HUES64 (cell line): ENCODE measurements at regions not wholly inside any gene's neighbourhood (a gene's known extent, or its start where the extent isn't known, plus 50 kb on each side); places are given as distances from the start of the nearest gene placed in this dataset.

Experiments used
- H3K27ac ChIP-seq: 2 replicates; pipeline ENCODE4 v1.7.0; 2013; ENCODE audit warnings: low read depth, low read length, inconsistent platforms
- H3K27me3 ChIP-seq: 2 replicates; pipeline ENCODE4 v1.6.1; 2013; ENCODE audit warnings: mild to moderate bottlenecking, low read length; ENCODE audit not compliant: insufficient read depth
- H3K36me3 ChIP-seq: 2 replicates; pipeline ENCODE4 v1.6.1; 2013; ENCODE audit warnings: mild to moderate bottlenecking, low read length; ENCODE audit not compliant: insufficient read depth
- H3K4me1 ChIP-seq: 2 replicates; pipeline ENCODE4 v1.6.1; 2013; ENCODE audit warnings: mild to moderate bottlenecking, low read length, moderate library complexity; ENCODE audit not compliant: insufficient read depth
- H3K4me3 ChIP-seq: 2 replicates; pipeline ENCODE4 v1.5.1; 2013; ENCODE audit warnings: mild to moderate bottlenecking, low read length, moderate library complexity
- H3K9ac ChIP-seq: 2 replicates; pipeline ENCODE4 v1.6.1; 2013; ENCODE audit warnings: mild to moderate bottlenecking, low read depth, low read length
- H3K9me3 ChIP-seq: 2 replicates; pipeline ENCODE4 v1.6.1; 2013; ENCODE audit warnings: low read depth, low read length; ENCODE audit not compliant: insufficient read depth
- WGBS: fragments of 150-250, 120-280 bp; methylation state at CpG from one replicate; pipeline ENCODE4 v1.1.7; 2013; ENCODE audit warnings: missing lambda C conversion rate; 5-methylcytosine and 5-hydroxymethylcytosine counted together

- 83% methylated on average over 6 of the region's 6 CpGs for WGBS
- Histone ChIP-seq H3K4me3 (no peak overlapping the region), H3K36me3 (no peaks in the 10 kb centered on the region), H3K27ac (no peak overlapping the region), H3K9me3 (peaks cover 10% of the 10 kb centered on the region), H3K9ac (no peak overlapping the region), H3K4me1 (no peaks in the 10 kb centered on the region), H3K27me3 (no peaks in the 10 kb centered on the region)
Observed at GRCh38 chr5:133853646-133854365, 114.6 kb downstream of the C5orf15 start.

GRCh38 chr5:133851521-133851920, 116.9 kb downstream of the C5orf15 start:
- no peaks in the 10 kb centered on the region for H3K36me3 ChIP-seq
- H3K9me3 ChIP-seq: peaks cover 4% of the 10 kb centered on the region
- H3K27ac ChIP-seq: no peak overlapping the region
- no peak overlapping the region for H3K4me3 ChIP-seq
- H3K27me3 ChIP-seq: no peaks in the 10 kb centered on the region
- WGBS: 94% methylated on average over 2 of the region's 2 CpGs
- no peaks in the 10 kb centered on the region for H3K4me1 ChIP-seq
- H3K9ac ChIP-seq: no peak overlapping the region

GRCh38 chr5:133850811-133851210, 117.6 kb downstream of the C5orf15 start:
- Histone ChIP-seq H3K36me3 (no peaks in the 10 kb centered on the region), H3K9ac (no peak overlapping the region), H3K27ac (no peak overlapping the region), H3K9me3 (no peaks in the 10 kb centered on the region), H3K4me1 (no peaks in the 10 kb centered on the region), H3K27me3 (no peaks in the 10 kb centered on the region), H3K4me3 (no peak overlapping the region)
- 94% methylated on average over 4 of the region's 5 CpGs for WGBS

GRCh38 chr5:133849116-133849515, 119.3 kb downstream of the C5orf15 start:
- no peak overlapping the region for H3K4me3 ChIP-seq
- no peaks in the 10 kb centered on the region for H3K9me3 ChIP-seq
- H3K9ac ChIP-seq: no peak overlapping the region
- H3K36me3 ChIP-seq: no peaks in the 10 kb centered on the region
- H3K27me3 ChIP-seq: no peaks in the 10 kb centered on the region
- H3K27ac ChIP-seq: no peak overlapping the region
- H3K4me1 ChIP-seq: no peaks in the 10 kb centered on the region
- 83% methylated on average over 8 of the region's 8 CpGs for WGBS

DNA sequence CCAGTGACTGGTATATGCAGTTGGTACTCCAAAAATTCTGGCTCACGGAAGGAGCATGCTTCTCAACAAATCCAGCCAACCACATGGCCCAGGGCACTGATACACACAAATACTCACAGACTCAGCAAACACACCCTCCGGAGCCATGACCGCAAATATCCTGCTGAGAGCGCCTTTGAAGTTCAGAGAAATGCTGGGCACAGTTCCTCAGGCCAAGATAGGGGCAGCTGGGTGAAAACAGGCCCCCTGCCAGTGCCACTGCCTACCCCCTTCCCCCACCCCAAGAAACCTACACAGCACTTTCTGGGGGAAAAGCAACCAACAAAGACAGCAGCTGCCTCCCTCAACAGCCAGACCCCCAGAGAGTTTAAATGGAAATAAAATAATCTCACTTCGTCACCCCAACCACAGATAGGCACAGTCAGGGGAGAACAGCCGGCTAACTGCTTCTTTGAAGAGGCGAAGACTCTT, 120.0 kb downstream of the C5orf15 start:
- no peaks in the 10 kb centered on the region for H3K36me3 ChIP-seq
- no peaks in the 10 kb centered on the region for H3K4me1 ChIP-seq
- no peaks in the 10 kb centered on the region for H3K27me3 ChIP-seq
- H3K4me3 ChIP-seq: no peak overlapping the region
- no peaks in the 10 kb centered on the region for H3K9me3 ChIP-seq
- no peak overlapping the region for H3K27ac ChIP-seq
- no peak overlapping the region for H3K9ac ChIP-seq
- 76% methylated on average over 6 of the region's 7 CpGs for WGBS

GRCh38 chr5:133847886-133848285, 120.5 kb downstream of the C5orf15 start:
- 95% methylated on average over 5 of the region's 5 CpGs for WGBS
- no peaks in the 10 kb centered on the region for H3K9me3 ChIP-seq
- no peaks in the 10 kb centered on the region for H3K27me3 ChIP-seq
- H3K4me1 ChIP-seq: no peaks in the 10 kb centered on the region
- H3K36me3 ChIP-seq: no peaks in the 10 kb centered on the region
- H3K4me3 ChIP-seq: no peak overlapping the region
- H3K27ac ChIP-seq: no peak overlapping the region
- no peak overlapping the region for H3K9ac ChIP-seq

DNA sequence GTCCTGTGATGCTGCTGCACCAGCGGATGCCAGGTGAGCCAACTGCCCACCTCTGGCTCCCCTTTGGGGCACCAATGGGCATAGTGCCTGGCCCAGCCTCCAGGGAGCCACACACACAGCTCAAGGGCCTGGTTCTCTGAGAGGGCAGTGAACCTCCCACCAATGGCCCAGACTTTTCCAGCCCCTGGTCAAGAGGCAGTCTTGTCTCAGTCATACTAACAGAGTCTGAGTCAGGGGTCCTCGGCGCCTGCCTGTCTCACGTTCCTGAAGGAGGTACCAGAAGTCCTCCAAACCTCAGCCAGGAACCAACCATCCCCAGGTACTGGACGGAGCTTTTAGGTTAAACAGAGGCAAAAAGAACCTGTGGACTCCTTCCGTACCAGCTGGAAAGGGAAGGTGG, 121.1 kb downstream of the C5orf15 start:
- 96% methylated on average over 6 of the region's 6 CpGs for WGBS

DNA sequence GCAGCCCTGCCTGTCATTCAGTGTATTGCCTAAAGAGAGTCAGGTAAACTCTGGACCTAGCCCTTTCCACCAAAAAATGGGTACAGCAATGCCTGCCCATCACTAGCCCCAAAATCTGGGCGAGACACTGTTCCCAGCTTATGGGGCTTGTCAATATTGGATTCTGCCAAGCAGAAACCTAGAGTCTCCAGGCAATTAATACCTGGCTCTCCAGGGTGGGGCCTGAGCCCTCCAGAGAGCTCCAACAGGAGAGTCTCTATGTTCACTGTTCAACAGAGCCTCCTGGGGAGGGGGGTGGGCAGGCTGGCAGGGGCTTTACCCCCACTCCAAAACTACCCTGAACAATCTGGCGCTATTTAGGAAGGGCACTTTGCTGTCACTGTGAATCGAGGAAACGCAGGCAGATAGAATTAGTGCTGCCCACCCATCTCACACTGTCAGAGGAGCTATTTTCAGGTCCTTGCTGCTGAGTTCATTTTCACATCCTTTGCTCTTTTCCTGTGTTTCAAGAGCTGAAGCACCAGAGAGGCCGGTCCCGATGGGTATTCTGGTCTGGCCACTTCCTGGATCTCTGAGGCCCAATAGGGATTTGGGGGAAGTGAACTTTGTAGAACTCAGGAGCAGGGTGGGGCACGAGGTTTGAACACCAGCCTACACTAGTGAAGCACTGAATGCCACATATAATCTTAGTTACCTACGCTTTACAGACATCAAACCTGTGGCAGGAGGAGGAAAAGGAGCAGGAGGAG, 121.8 kb downstream of the C5orf15 start:
- Histone ChIP-seq H3K36me3 (no peaks in the 10 kb centered on the region), H3K9ac (no peak overlapping the region), H3K4me1 (no peaks in the 10 kb centered on the region), H3K27me3 (no peaks in the 10 kb centered on the region), H3K27ac (no peak overlapping the region), H3K4me3 (no peak overlapping the region), H3K9me3 (no peaks in the 10 kb centered on the region)
- WGBS: 90% methylated on average over 8 of the region's 8 CpGs

More for the DNA sequence above, 121.1 kb downstream of the C5orf15 start:
- H3K9ac ChIP-seq: no peak overlapping the region
- no peaks in the 10 kb centered on the region for H3K4me1 ChIP-seq
- H3K27ac ChIP-seq: no peak overlapping the region
- no peaks in the 10 kb centered on the region for H3K9me3 ChIP-seq
- no peaks in the 10 kb centered on the region for H3K36me3 ChIP-seq
- H3K27me3 ChIP-seq: no peaks in the 10 kb centered on the region
- H3K4me3 ChIP-seq: no peak overlapping the region

- H3K4me3 ChIP-seq: no peak overlapping the region
- no peak overlapping the region for H3K9ac ChIP-seq
- H3K27me3 ChIP-seq: no peaks in the 10 kb centered on the region
- no peaks in the 10 kb centered on the region for H3K9me3 ChIP-seq
- 89% methylated on average over 2 of the region's 2 CpGs for WGBS
- H3K27ac ChIP-seq: no peak overlapping the region
- H3K4me1 ChIP-seq: no peaks in the 10 kb centered on the region
- no peaks in the 10 kb centered on the region for H3K36me3 ChIP-seq
Observed at GRCh38 chr5:133845271-133845670, 123.2 kb downstream of the C5orf15 start.

DNA sequence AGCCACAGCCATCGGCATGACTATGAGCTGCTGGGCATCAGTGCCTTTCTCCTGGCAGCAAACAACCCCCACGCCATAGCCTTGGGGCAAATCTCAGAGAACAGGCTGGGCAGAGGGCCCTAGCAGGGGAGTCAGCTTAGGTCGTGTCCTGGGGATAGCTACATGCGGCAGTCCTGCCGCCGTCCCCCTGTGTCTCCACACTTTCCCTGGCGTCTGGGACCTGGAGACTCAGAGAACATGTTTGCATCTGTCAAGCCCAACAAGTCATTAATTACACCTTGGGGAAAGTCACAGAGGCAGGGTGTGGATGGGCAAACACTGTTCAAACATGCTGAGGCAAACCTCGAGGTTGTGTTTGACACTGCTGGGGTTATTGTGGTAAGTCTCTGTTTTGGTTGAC, 123.6 kb downstream of the C5orf15 start:
- Histone ChIP-seq H3K9ac (no peak overlapping the region), H3K4me3 (no peak overlapping the region), H3K27ac (no peak overlapping the region), H3K9me3 (no peaks in the 10 kb centered on the region), H3K36me3 (no peaks in the 10 kb centered on the region), H3K27me3 (no peaks in the 10 kb centered on the region), H3K4me1 (no peaks in the 10 kb centered on the region)
- WGBS: 72% methylated on average over 8 of the region's 8 CpGs

DNA sequence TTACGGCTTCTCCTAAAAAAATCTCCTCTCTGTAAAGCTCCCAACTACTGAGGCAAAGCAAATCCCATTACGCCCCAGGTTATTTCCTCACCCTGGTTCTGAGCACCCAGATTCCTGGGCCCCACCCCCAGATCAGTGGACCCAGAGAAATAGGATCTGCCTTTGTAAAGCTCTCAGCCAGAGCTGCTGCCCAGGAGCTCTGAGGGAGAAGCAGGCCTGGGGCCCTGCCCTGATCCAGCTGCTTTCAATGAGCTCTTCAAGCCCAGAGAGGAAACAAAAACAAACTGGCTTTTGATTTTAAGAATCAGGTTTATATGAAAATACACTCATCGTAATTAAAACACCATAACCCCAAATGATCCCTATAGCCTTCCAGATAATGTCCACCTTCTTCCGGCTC, 124.5 kb downstream of the C5orf15 start:
- H3K4me3 ChIP-seq: no peak overlapping the region
- H3K27me3 ChIP-seq: no peaks in the 10 kb centered on the region
- 95% methylated on average over 3 of the region's 4 CpGs for WGBS

More for the DNA sequence above, 124.5 kb downstream of the C5orf15 start:
- Histone ChIP-seq H3K4me1 (no peaks in the 10 kb centered on the region), H3K27ac (no peak overlapping the region), H3K36me3 (no peaks in the 10 kb centered on the region), H3K9me3 (no peaks in the 10 kb centered on the region), H3K9ac (no peak overlapping the region)
